Muscle layer of duodenum (tissue), 2 donors: ENCODE measurements at regions not wholly inside any gene's neighbourhood (a gene's known extent, or its start where the extent isn't known, plus 50 kb on each side); places are given as distances from the start of the nearest gene placed in this dataset.

ENCODE experiments used
- H3K27ac ChIP-seq: one replicate; pipeline ENCODE4 v1.7.0; 2013; ENCODE audit warnings: mild to moderate bottlenecking, low read length
- H3K27me3 ChIP-seq: one replicate; pipeline ENCODE4 v1.7.0; 2013; ENCODE audit warnings: low read depth, mild to moderate bottlenecking, control low read depth, low read length
- H3K36me3 ChIP-seq, 2 donors: one replicate each; pipeline ENCODE4 v1.7.0; 2013; ENCODE audit warnings: low read length in 2 of 2, control low read depth in 1 of 2, mild to moderate bottlenecking in 1 of 2; ENCODE audit not compliant: insufficient read depth in 2 of 2, control insufficient read depth in 1 of 2
- H3K4me1 ChIP-seq, 2 donors: one replicate each; pipeline ENCODE4 v1.7.0; 2013; ENCODE audit warnings: low read length in 2 of 2, mild to moderate bottlenecking in 2 of 2, control low read depth in 1 of 2, moderate library complexity in 1 of 2; ENCODE audit not compliant: insufficient read depth in 2 of 2, control insufficient read depth in 1 of 2
- H3K4me3 ChIP-seq, 2 donors: one replicate each; pipeline ENCODE4 v1.7.0; 2013; ENCODE audit warnings: low read length in 2 of 2, low read depth in 1 of 2, mild to moderate bottlenecking in 1 of 2
- H3K9me3 ChIP-seq, 2 donors: one replicate each; pipeline ENCODE4 v1.7.0; 2013; ENCODE audit warnings: low read length in 2 of 2, control low read depth in 1 of 2, mild to moderate bottlenecking in 1 of 2; ENCODE audit not compliant: control insufficient read depth in 1 of 2
- donor health status: healthy.

- no peaks in the 10 kb centered on the region for H3K27me3 ChIP-seq
- no peaks in the 10 kb centered on the region for H3K36me3 ChIP-seq
- no peak overlapping the region for H3K27ac ChIP-seq
- no peaks in the 10 kb centered on the region for H3K4me1 ChIP-seq
- no peaks in the 10 kb centered on the region for H3K9me3 ChIP-seq
- H3K4me3 ChIP-seq: no peak overlapping the region
These were observed 165.6 kb upstream of the LINGO1 start for GRCh38 chr15:77798151-77798835.

- no peaks in the 10 kb centered on the region for H3K9me3 ChIP-seq
- no peaks in the 10 kb centered on the region for H3K36me3 ChIP-seq
- H3K27ac ChIP-seq: no peak overlapping the region
- no peaks in the 10 kb centered on the region for H3K4me1 ChIP-seq
- no peaks in the 10 kb centered on the region for H3K27me3 ChIP-seq
- H3K4me3 ChIP-seq: no peak overlapping the region
These were observed 164.6 kb upstream of the LINGO1 start for GRCh38 chr15:77797270-77797669.

GRCh38 chr15:77796046-77796729, 163.5 kb upstream of the LINGO1 start:
- no peak overlapping the region for H3K27ac ChIP-seq

GRCh38 chr15:77795446-77795845, 162.7 kb upstream of the LINGO1 start:
- no peaks in the 10 kb centered on the region for H3K4me1 ChIP-seq
- H3K27me3 ChIP-seq: no peaks in the 10 kb centered on the region
- H3K9me3 ChIP-seq: no peaks in the 10 kb centered on the region
- H3K27ac ChIP-seq: no peak overlapping the region
- H3K36me3 ChIP-seq: no peaks in the 10 kb centered on the region
- H3K4me3 ChIP-seq: no peak overlapping the region

More at GRCh38 chr15:77796046-77796729, 163.5 kb upstream of the LINGO1 start:
- no peaks in the 10 kb centered on the region for H3K4me1 ChIP-seq
- H3K9me3 ChIP-seq: no peaks in the 10 kb centered on the region
- H3K27me3 ChIP-seq: no peaks in the 10 kb centered on the region
- no peak overlapping the region for H3K4me3 ChIP-seq
- no peaks in the 10 kb centered on the region for H3K36me3 ChIP-seq

- Histone ChIP-seq H3K4me3 (no peak overlapping the region), H3K27ac (no peak overlapping the region), H3K4me1 (no peaks in the 10 kb centered on the region), H3K9me3 (no peaks in the 10 kb centered on the region), H3K36me3 (no peaks in the 10 kb centered on the region), H3K27me3 (no peaks in the 10 kb centered on the region)
These were observed 159.2 kb upstream of the LINGO1 start for GRCh38 chr15:77791941-77792340.

GRCh38 chr15:77790481-77790880, 157.8 kb upstream of the LINGO1 start:
- Histone ChIP-seq H3K36me3 (no peaks in the 10 kb centered on the region), H3K9me3 (no peaks in the 10 kb centered on the region), H3K4me3 (no peak overlapping the region), H3K27me3 (no peaks in the 10 kb centered on the region), H3K27ac (no peak overlapping the region), H3K4me1 (no peaks in the 10 kb centered on the region)

- no peaks in the 10 kb centered on the region for H3K36me3 ChIP-seq
- no peaks in the 10 kb centered on the region for H3K27me3 ChIP-seq
- no peak overlapping the region for H3K4me3 ChIP-seq
- no peaks in the 10 kb centered on the region for H3K9me3 ChIP-seq
- H3K27ac ChIP-seq: no peak overlapping the region
- H3K4me1 ChIP-seq: no peaks in the 10 kb centered on the region
These were observed 154.2 kb upstream of the LINGO1 start for GRCh38 chr15:77786956-77787355.

- Histone ChIP-seq H3K4me3 (no peak overlapping the region), H3K9me3 (no peaks in the 10 kb centered on the region), H3K4me1 (no peaks in the 10 kb centered on the region), H3K27ac (no peak overlapping the region), H3K27me3 (no peaks in the 10 kb centered on the region), H3K36me3 (no peaks in the 10 kb centered on the region)
These were observed 153.6 kb upstream of the LINGO1 start for GRCh38 chr15:77786181-77786890.

GRCh38 chr15:77784361-77785292, 151.9 kb upstream of the LINGO1 start:
- Histone ChIP-seq H3K27ac (no peak overlapping the region), H3K9me3 (peaks cover 0 to 8% of the 10 kb centered on the region in 2 donors), H3K4me3 (no peak overlapping the region), H3K4me1 (no peaks in the 10 kb centered on the region), H3K27me3 (no peaks in the 10 kb centered on the region), H3K36me3 (no peaks in the 10 kb centered on the region)

- Histone ChIP-seq H3K27me3 (no peaks in the 10 kb centered on the region), H3K4me3 (no peak overlapping the region), H3K27ac (no peak overlapping the region), H3K4me1 (no peaks in the 10 kb centered on the region), H3K9me3 (peaks cover 0 to 11% of the 10 kb centered on the region in 2 donors), H3K36me3 (no peaks in the 10 kb centered on the region)
These were observed 150.9 kb upstream of the LINGO1 start for GRCh38 chr15:77783636-77784035.

GRCh38 chr15:77782691-77783090, 150.0 kb upstream of the LINGO1 start:
- Histone ChIP-seq H3K27ac (no peak overlapping the region), H3K4me1 (no peaks in the 10 kb centered on the region), H3K27me3 (no peaks in the 10 kb centered on the region), H3K36me3 (no peaks in the 10 kb centered on the region), H3K9me3 (peaks cover 0 to 13% of the 10 kb centered on the region in 2 donors), H3K4me3 (no peak overlapping the region)
